ENCODE measurements at regions not wholly inside any gene's neighbourhood (a gene's known extent, or its start where the extent isn't known, plus 50 kb on each side); places are given as distances from the start of the nearest gene placed in this dataset.
"Not testable (repeated sequence)": the region's sequence is repeated elsewhere in the genome, so short reads cannot be mapped to it uniquely, and the experiment has no call there.

DNA sequence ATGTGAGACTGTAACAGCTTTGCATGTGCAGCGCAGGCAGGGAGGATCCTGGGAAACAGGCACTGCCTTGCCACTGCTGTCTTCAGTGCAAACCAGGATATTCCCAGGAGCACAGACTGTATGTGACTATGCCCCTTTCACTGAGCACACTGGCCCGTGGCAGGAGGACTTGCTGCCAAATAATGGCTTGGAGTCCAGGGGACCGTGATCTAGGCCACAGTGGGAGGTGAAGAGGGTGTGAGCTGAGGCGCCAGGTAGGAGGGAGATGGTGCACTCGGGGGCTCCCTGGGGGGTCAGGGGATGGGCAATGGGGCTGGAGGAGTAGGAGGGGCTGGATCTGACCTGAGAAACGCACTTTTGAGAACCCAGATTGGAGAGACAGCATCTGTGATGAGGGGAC, 193.4 kb upstream of the ZNF32 start:
- no peaks in the 10 kb centered on the region for H3K9me3 ChIP-seq (ENCODE audit: control insufficient read depth, insufficient read depth, low read depth, low read length)
- H3K36me3 ChIP-seq (ENCODE audit: control insufficient read depth, insufficient read depth, low read length) = no peaks in the 10 kb centered on the region
- no peaks in the 10 kb centered on the region for H3K27me3 ChIP-seq (ENCODE audit: control insufficient read depth, insufficient read depth, low read length)
- H3K4me3 ChIP-seq (ENCODE audit: low read depth, low read length) = no peak overlapping the region
- H3K4me1 ChIP-seq (ENCODE audit: control insufficient read depth, insufficient read depth, low read length) = 0 out of 2 replicates have a peak, but pooled peaks cover 11% of the 10 kb centered on the region
- H3K9ac ChIP-seq (ENCODE audit: low read length) = no peak overlapping the region
- H3K27ac ChIP-seq (ENCODE audit: low read depth, low read length) = no peak overlapping the region

DNA sequence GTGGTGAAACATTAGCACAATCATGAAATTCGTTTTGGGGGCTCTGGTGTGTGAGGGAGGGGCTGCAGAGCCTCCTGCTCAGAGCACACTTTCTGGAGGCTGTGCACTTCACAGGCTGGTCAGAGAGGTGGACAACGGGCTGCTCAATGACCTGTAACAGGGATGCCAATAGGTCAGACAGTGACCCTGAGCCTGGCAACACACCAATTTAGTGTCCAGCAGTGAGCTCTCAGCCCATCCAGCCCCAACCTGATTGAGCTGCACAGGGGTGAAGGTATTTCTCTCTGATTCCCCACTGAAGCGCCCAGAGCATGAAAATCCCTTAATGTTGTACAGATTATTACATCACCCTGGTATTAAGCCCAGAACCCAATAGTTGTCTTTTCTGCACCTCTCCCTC, 191.3 kb upstream of the ZNF32 start:
- Histone ChIP-seq H3K36me3 (ENCODE audit: control insufficient read depth, insufficient read depth, low read length) (no peaks in the 10 kb centered on the region), H3K4me1 (ENCODE audit: control insufficient read depth, insufficient read depth, low read length) (0 out of 2 replicates have a peak, but pooled peaks cover 11% of the 10 kb centered on the region), H3K9ac (ENCODE audit: low read length) (no peak overlapping the region), H3K4me3 (ENCODE audit: low read depth, low read length) (no peak overlapping the region), H3K9me3 (ENCODE audit: control insufficient read depth, insufficient read depth, low read depth, low read length) (peaks cover 10% of the 10 kb centered on the region; the same call in 1 of the 2 replicates), H3K27me3 (ENCODE audit: control insufficient read depth, insufficient read depth, low read length) (no peaks in the 10 kb centered on the region), H3K27ac (ENCODE audit: low read depth, low read length) (no peak overlapping the region)

- not testable (repeated sequence) for H3K9ac ChIP-seq (ENCODE audit: low read length); H3K27me3 ChIP-seq (ENCODE audit: control insufficient read depth, insufficient read depth, low read length); H3K36me3 ChIP-seq (ENCODE audit: control insufficient read depth, insufficient read depth, low read length); H3K27ac ChIP-seq (ENCODE audit: low read depth, low read length); H3K4me3 ChIP-seq (ENCODE audit: low read depth, low read length); H3K4me1 ChIP-seq (ENCODE audit: control insufficient read depth, insufficient read depth, low read length); H3K9me3 ChIP-seq (ENCODE audit: control insufficient read depth, insufficient read depth, low read depth, low read length)
Measured at GRCh38 chr10:43834751-43835150, 186.1 kb upstream of the ZNF32 start.

- Histone ChIP-seq H3K27me3 (ENCODE audit: control insufficient read depth, insufficient read depth, low read length) (no peaks in the 10 kb centered on the region), H3K4me1 (ENCODE audit: control insufficient read depth, insufficient read depth, low read length) (no peaks in the 10 kb centered on the region), H3K9ac (ENCODE audit: low read length) (no peak overlapping the region), H3K4me3 (ENCODE audit: low read depth, low read length) (no peak overlapping the region), H3K27ac (ENCODE audit: low read depth, low read length) (no peak overlapping the region), H3K36me3 (ENCODE audit: control insufficient read depth, insufficient read depth, low read length) (no peaks in the 10 kb centered on the region), H3K9me3 (ENCODE audit: control insufficient read depth, insufficient read depth, low read depth, low read length) (no peaks in the 10 kb centered on the region)
Measured at GRCh38 chr10:43827853-43828252, 179.2 kb upstream of the ZNF32 start.

DNA sequence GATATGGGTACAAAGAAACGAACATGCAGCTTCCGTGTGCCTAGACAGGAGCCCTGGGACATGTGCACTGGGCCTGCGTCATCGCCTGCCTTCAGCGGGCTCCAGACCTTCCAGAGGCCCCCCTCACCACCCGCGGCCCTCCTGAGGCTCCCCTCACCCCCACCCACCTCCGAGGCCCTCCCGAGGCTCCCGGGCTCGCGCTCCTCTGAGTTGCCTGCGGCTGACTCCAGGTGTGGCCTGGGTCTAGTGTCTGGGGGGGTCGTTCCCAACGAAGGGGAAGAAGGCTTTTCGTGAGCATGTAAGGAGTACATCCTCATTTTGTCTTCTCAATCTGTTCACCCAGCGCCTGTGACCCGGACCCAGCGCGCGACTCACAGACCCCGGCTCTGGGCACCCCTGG, 177.3 kb upstream of the ZNF32 start:
- Histone ChIP-seq H3K4me3 (ENCODE audit: low read depth, low read length) (no peak overlapping the region), H3K4me1 (ENCODE audit: control insufficient read depth, insufficient read depth, low read length) (no peaks in the 10 kb centered on the region), H3K27me3 (ENCODE audit: control insufficient read depth, insufficient read depth, low read length) (no peaks in the 10 kb centered on the region), H3K9me3 (ENCODE audit: control insufficient read depth, insufficient read depth, low read depth, low read length) (no peaks in the 10 kb centered on the region), H3K27ac (ENCODE audit: low read depth, low read length) (no peak overlapping the region), H3K36me3 (ENCODE audit: control insufficient read depth, insufficient read depth, low read length) (no peaks in the 10 kb centered on the region), H3K9ac (ENCODE audit: low read length) (no peak overlapping the region)

DNA sequence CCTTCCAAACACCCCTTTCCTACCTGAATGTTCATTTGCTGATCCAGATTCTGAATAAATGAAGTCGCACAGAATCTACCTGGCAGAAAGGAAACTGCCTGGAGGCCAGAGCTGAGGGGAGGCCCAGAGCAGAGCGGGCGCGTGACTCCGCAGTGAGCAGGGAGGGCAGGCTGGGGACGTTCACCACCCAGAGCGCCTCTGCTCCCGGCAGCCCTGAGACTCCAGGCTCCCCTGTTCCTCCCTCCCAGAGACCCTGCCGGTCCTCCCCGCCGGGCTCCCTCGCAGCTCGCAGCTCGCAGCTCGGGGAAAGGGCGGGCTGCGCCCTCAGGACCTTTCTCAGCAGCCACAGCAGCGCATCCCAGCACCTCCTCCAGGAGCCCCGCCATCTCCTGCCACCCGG, 176.7 kb upstream of the ZNF32 start:
- Histone ChIP-seq H3K36me3 (ENCODE audit: control insufficient read depth, insufficient read depth, low read length) (no peaks in the 10 kb centered on the region), H3K27ac (ENCODE audit: low read depth, low read length) (no peak overlapping the region), H3K4me1 (ENCODE audit: control insufficient read depth, insufficient read depth, low read length) (no peaks in the 10 kb centered on the region), H3K4me3 (ENCODE audit: low read depth, low read length) (no peak overlapping the region), H3K27me3 (ENCODE audit: control insufficient read depth, insufficient read depth, low read length) (no peaks in the 10 kb centered on the region), H3K9me3 (ENCODE audit: control insufficient read depth, insufficient read depth, low read depth, low read length) (no peaks in the 10 kb centered on the region), H3K9ac (ENCODE audit: low read length) (no peak overlapping the region)

GRCh38 chr10:43824934-43825333, 176.3 kb upstream of the ZNF32 start:
- Histone ChIP-seq H3K27ac (ENCODE audit: low read depth, low read length) (no peak overlapping the region), H3K27me3 (ENCODE audit: control insufficient read depth, insufficient read depth, low read length) (no peaks in the 10 kb centered on the region), H3K9me3 (ENCODE audit: control insufficient read depth, insufficient read depth, low read depth, low read length) (no peaks in the 10 kb centered on the region), H3K4me3 (ENCODE audit: low read depth, low read length) (no peak overlapping the region), H3K4me1 (ENCODE audit: control insufficient read depth, insufficient read depth, low read length) (no peaks in the 10 kb centered on the region), H3K9ac (ENCODE audit: low read length) (no peak overlapping the region), H3K36me3 (ENCODE audit: control insufficient read depth, insufficient read depth, low read length) (no peaks in the 10 kb centered on the region)

DNA sequence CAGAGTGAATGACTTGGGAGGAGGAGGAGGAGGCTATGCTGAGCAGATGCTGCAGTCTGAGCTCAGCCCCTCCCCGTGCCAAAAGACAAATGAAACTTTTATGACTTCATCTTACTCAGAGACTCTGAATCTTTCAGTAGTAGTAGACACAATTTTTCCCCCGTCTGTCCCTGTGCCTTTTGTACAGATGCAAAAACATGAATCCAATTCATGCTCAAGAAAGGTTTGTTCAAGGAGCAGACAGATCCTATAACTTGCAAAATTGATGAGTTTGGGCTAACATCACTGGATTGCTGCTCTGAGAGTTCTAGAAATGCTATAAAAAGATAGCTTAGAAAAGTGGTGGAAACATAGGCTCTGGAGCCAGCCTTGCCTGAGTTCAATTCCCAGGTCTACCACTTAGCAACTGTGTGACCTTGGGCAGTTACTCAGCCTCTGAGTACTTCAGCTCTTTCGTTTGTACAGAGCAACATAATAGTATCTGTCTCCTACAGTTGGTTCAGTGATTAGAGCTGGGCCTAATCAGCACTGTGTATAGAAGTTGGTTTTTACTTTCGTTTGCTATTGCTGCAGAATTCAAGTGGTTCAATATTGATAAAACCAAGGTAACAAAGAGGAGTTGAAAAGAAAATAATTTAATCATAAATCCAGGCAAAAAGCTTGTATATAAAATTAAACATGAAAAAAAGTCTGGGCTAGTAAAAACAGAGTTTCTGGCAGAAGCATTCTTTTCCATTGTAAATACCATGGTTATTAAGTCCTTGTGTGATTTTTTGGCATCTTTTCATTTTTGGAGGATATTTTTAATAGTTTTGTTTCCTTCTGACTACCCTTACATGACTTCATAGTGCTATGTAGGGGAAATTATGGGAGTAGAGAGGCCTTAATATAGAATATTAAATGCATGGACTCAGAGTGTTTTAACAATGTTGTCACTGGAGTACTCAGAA, 174.2 kb upstream of the ZNF32 start:
- H3K27me3 ChIP-seq (ENCODE audit: control insufficient read depth, insufficient read depth, low read length) = no peaks in the 10 kb centered on the region
- no peak overlapping the region for H3K9ac ChIP-seq (ENCODE audit: low read length)
- H3K36me3 ChIP-seq (ENCODE audit: control insufficient read depth, insufficient read depth, low read length) = no peaks in the 10 kb centered on the region

DNA sequence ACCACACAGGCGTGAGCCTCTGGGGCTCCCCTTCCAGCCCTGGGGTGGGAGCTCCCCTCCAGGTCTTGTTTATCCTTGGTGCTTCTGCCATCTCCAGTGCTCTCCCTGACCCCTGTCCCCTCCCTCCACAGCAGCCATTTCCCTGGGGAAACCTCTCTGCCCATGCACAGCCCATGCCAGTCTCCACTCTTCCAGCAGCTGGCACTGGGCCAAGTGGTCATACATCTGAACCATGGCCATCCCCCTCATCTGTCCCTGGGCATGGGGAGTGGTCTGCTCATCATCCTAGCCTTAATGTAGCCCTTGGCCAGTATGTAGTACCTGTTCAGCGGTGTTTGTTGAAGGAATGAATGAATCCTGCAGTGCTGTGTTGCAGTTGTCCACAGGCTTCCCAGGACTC, 172.4 kb upstream of the ZNF32 start:
- no peak overlapping the region for H3K27ac ChIP-seq (ENCODE audit: low read depth, low read length)
- H3K9me3 ChIP-seq (ENCODE audit: control insufficient read depth, insufficient read depth, low read depth, low read length) = no peaks in the 10 kb centered on the region
- H3K27me3 ChIP-seq (ENCODE audit: control insufficient read depth, insufficient read depth, low read length) = no peaks in the 10 kb centered on the region
- H3K4me3 ChIP-seq (ENCODE audit: low read depth, low read length) = no peak overlapping the region
- no peak overlapping the region for H3K9ac ChIP-seq (ENCODE audit: low read length)
- H3K36me3 ChIP-seq (ENCODE audit: control insufficient read depth, insufficient read depth, low read length) = no peaks in the 10 kb centered on the region
- no peaks in the 10 kb centered on the region for H3K4me1 ChIP-seq (ENCODE audit: control insufficient read depth, insufficient read depth, low read length)

More for the DNA sequence above, 174.2 kb upstream of the ZNF32 start:
- H3K4me3 ChIP-seq (ENCODE audit: low read depth, low read length) = no peak overlapping the region
- no peak overlapping the region for H3K27ac ChIP-seq (ENCODE audit: low read depth, low read length)
- H3K9me3 ChIP-seq (ENCODE audit: control insufficient read depth, insufficient read depth, low read depth, low read length) = no peaks in the 10 kb centered on the region
- H3K4me1 ChIP-seq (ENCODE audit: control insufficient read depth, insufficient read depth, low read length) = no peaks in the 10 kb centered on the region

DNA sequence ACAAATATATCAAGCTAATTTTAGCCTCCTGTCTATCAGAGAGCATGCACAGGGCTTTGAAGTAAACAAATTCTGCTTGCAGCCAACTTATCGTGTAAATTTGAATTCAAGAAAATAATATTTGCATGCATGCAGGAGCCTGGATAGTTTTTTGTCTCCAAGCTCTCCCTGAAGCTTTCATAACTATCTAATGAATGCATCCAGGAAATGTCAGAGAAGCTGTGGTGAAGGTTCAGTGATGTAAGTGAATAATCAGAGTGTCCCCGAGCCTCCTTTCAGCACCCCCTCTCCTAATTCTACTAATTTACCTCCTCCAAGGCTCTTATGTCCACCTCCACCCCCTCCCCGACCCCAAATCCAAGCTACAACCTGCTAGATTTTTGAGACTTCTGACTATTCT, 172.0 kb upstream of the ZNF32 start:
- Histone ChIP-seq H3K27me3 (ENCODE audit: control insufficient read depth, insufficient read depth, low read length) (no peaks in the 10 kb centered on the region), H3K4me1 (ENCODE audit: control insufficient read depth, insufficient read depth, low read length) (no peaks in the 10 kb centered on the region), H3K9ac (ENCODE audit: low read length) (no peak overlapping the region), H3K27ac (ENCODE audit: low read depth, low read length) (no peak overlapping the region), H3K36me3 (ENCODE audit: control insufficient read depth, insufficient read depth, low read length) (no peaks in the 10 kb centered on the region), H3K4me3 (ENCODE audit: low read depth, low read length) (no peak overlapping the region), H3K9me3 (ENCODE audit: control insufficient read depth, insufficient read depth, low read depth, low read length) (no peaks in the 10 kb centered on the region)

DNA sequence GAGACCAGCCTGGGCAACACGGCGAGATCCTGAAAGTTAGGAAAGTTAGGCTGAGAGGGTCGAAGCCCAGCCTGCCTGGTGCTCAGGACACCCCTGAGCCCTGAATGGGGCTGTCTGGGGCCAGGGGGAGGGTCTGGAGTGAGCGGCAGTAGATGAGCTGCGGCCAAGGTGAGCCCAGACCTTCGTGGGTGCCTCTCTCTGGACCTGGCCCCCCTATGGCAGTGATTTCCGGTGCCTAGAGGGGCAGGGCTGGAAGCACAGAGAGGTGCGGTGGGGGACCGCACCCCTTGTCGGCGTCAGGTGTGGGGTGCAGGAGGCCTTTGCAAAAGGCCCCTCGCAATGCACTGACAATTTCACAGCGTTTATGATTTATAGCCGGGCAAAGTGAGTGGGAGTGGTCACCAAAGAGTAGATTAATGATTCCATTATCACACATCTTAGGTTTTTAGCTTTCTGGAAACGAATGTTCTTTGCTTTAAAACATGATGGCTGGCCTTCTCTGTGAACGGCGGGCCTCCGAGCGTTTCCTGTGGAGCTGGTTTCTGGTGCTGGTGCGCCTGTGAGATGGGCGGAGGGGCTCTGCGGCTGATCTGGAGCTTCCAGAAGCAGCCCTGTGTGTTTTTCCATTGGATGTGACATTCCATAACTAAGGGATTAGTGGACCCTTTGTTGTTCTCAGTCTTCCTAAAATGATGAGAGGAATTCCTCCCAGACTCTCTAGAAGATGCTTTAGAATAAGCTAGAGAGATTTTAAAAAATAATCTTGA, 171.0 kb upstream of the ZNF32 start:
- Histone ChIP-seq H3K36me3 (ENCODE audit: control insufficient read depth, insufficient read depth, low read length) (no peaks in the 10 kb centered on the region), H3K27me3 (ENCODE audit: control insufficient read depth, insufficient read depth, low read length) (no peaks in the 10 kb centered on the region), H3K27ac (ENCODE audit: low read depth, low read length) (no peak overlapping the region), H3K4me1 (ENCODE audit: control insufficient read depth, insufficient read depth, low read length) (no peaks in the 10 kb centered on the region), H3K9me3 (ENCODE audit: control insufficient read depth, insufficient read depth, low read depth, low read length) (no peaks in the 10 kb centered on the region), H3K9ac (ENCODE audit: low read length) (no peak overlapping the region), H3K4me3 (ENCODE audit: low read depth, low read length) (no peak overlapping the region)

All from HUES6 (cell line).